ENCODE measurements at regions not wholly inside any gene's neighbourhood (a gene's known extent, or its start where the extent isn't known, plus 50 kb on each side); places are given as distances from the start of the nearest gene placed in this dataset.

GRCh38 chr17:74027444-74027843, 176.0 kb upstream of the RPL38 start:
- Histone ChIP-seq H3K4me3 (no peak overlapping the region), H3K36me3 (ENCODE audit: control insufficient read depth, insufficient read depth, low read length) (no peaks in the 10 kb centered on the region), H3K27me3 (ENCODE audit: control insufficient read depth in 2 of 2, insufficient read depth in 2 of 2, low read length in 2 of 2) (peaks cover 10 to 51% of the 10 kb centered on the region in 2 experiments; a peak in 3 of 5 replicates), H4K20me1 (replicated peaks; ENCODE audit: control insufficient read depth, insufficient read depth, low read length) (no peaks in the 10 kb centered on the region), H3K4me1 (replicated peaks in 1 of 2; ENCODE audit: control insufficient read depth in 2 of 2, insufficient read depth in 2 of 2, low read length in 2 of 2) (no peaks in the 10 kb centered on the region), H3K4me2 (ENCODE audit: insufficient read depth, low read length) (no peak overlapping the region), H2AFZ (ENCODE audit: low read depth, low read length) (no peak overlapping the region), H3K79me2 (ENCODE audit: control insufficient read depth, insufficient read depth, low read length) (no peaks in the 10 kb centered on the region), H3K27ac (ENCODE audit: extremely low read depth, low read depth, low read length) (no peak overlapping the region), H3K9me1 (ENCODE audit: control insufficient read depth, insufficient read depth, low read length) (no peaks in the 10 kb centered on the region), H3K9ac (ENCODE audit: insufficient read depth in 1 of 2, low read depth in 2 of 2, low read length in 2 of 2) (no peak overlapping the region), H3K9me3 (replicated peaks; ENCODE audit: control insufficient read depth, insufficient read depth, low read depth, low read length) (no peaks in the 10 kb centered on the region)
- DNase-seq (ENCODE audit: extremely low read depth in 1 of 4, low spot score in 3 of 4) = no peak
- in situ Hi-C loops (cut with MboI) (no loop called here), intact Hi-C loops (cut with micrococcal nuclease) (no loop called here)
- ChIA-PET POLR2A (interaction anchor here (0.6 kb wide), 1 partner anchor 366 kb away, joined by 4 read pairs; no protein-coding TSS in a partner anchor), CTCF (ENCODE audit: low intra/inter-chr PET ratio) (no interaction called here)
- TF ChIP-seq PHF20 (IDR thresholded peaks at IDR 0.05; ENCODE audit: partially characterized antibody) (no peak), ZNF778 (CRISPR knock-in tag; IDR thresholded peaks at IDR 0.05) (no peak), RBBP5 (IDR thresholded peaks at IDR 0.05; ENCODE audit: borderline replicate concordance, insufficient read depth, low read length, poor library complexity, severe bottlenecking) (no peak), SNAPC5 (CRISPR knock-in tag; IDR thresholded peaks at IDR 0.05) (no peak), NR3C1 (CRISPR knock-in tag; IDR thresholded peaks at IDR 0.05) (no peak), KDM4B (IDR thresholded peaks at IDR 0.05; ENCODE audit: borderline replicate concordance in 2 of 2, low read depth in 1 of 2) (no peak), KHSRP (IDR thresholded peaks at IDR 0.05) (no peak), ARID2 (IDR thresholded peaks at IDR 0.05) (no peak), BRD9 (IDR thresholded peaks at IDR 0.05; ENCODE audit: low read depth, partially characterized antibody) (no peak)
- TF ChIP-seq, protein P1, sequence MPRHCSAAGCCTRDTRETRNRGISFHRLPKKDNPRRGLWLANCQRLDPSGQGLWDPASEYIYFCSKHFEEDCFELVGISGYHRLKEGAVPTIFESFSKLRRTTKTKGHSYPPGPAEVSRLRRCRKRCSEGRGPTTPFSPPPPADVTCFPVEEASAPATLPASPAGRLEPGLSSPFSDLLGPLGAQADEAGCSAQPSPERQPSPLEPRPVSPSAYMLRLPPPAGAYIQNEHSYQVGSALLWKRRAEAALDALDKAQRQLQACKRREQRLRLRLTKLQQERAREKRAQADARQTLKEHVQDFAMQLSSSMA (CRISPR knock-in tag; IDR thresholded peaks at IDR 0.05) = no peak
- WGBS (ENCODE audit: insufficient coverage, low coverage, missing lambda C conversion rate) = 0% methylated on average over 1 of the region's 1 CpG
- ATAC-seq = no peak
- no TSS peak for BruUV-seq (replicated peaks)
- no peak for FAIRE-seq
